ENCODE measurements at regions not wholly inside any gene's neighbourhood (a gene's known extent, or its start where the extent isn't known, plus 50 kb on each side); places are given as distances from the start of the nearest gene placed in this dataset.

- Histone ChIP-seq H3K36me3 (ENCODE audit: control insufficient read depth, insufficient read depth, low read length) (no peaks in the 10 kb centered on the region), H3K27ac (ENCODE audit: insufficient read depth, low read length) (no peak overlapping the region), H3K4me1 (ENCODE audit: control insufficient read depth, extremely low read depth, insufficient read depth, low read length) (no peaks in the 10 kb centered on the region), H3K27me3 (ENCODE audit: control insufficient read depth, insufficient read depth, low read length) (no peaks in the 10 kb centered on the region), H2AFZ (ENCODE audit: low read length) (no peak overlapping the region), H4K20me1 (ENCODE audit: control insufficient read depth, extremely low read depth, insufficient read depth, low read length) (no peaks in the 10 kb centered on the region), H3K4me2 (ENCODE audit: extremely low read depth, insufficient read depth, low read length) (no peak overlapping the region), H3K79me2 (ENCODE audit: control insufficient read depth, insufficient read depth, low read length) (no peaks in the 10 kb centered on the region), H3K4me3 (replicated peaks in 1 of 4; ENCODE audit: control extremely low read depth in 1 of 4, insufficient read depth in 1 of 4, low read depth in 3 of 4, low read length in 4 of 4) (no peak overlapping the region), H3K9ac (ENCODE audit: insufficient read depth, low read length) (no peak overlapping the region), H3K9me3 (ENCODE audit: control insufficient read depth, insufficient read depth, low read depth, low read length) (no peaks in the 10 kb centered on the region)
- no peak for TF ChIP-seq CTCF (conservative IDR thresholded peaks at IDR 0.05 in 1 of 2, IDR thresholded peaks at IDR 0.05 in 1 of 2; ENCODE audit: low read depth in 1 of 2, low read length in 2 of 2)
- TF ChIP-seq EZH2 (IDR thresholded peaks at IDR 0.05; ENCODE audit: low read length, missing control alignments): no peak
- DNase-seq (ENCODE audit: low read depth in 2 of 2): no peak
These were observed 125.9 kb downstream of the EMX2 start for GRCh38 chr10:117668327-117669008.

- no peak overlapping the region for H3K27ac ChIP-seq (ENCODE audit: insufficient read depth, low read length)
- H3K4me1 ChIP-seq (ENCODE audit: control insufficient read depth, extremely low read depth, insufficient read depth, low read length): no peaks in the 10 kb centered on the region
- H3K79me2 ChIP-seq (ENCODE audit: control insufficient read depth, insufficient read depth, low read length): no peaks in the 10 kb centered on the region
- no peak for DNase-seq (ENCODE audit: low read depth in 2 of 2)
- no peak for TF ChIP-seq CTCF (conservative IDR thresholded peaks at IDR 0.05 in 1 of 2, IDR thresholded peaks at IDR 0.05 in 1 of 2; ENCODE audit: low read depth in 1 of 2, low read length in 2 of 2)
- no peak for TF ChIP-seq EZH2 (IDR thresholded peaks at IDR 0.05; ENCODE audit: low read length, missing control alignments)
- H3K9ac ChIP-seq (ENCODE audit: insufficient read depth, low read length): no peak overlapping the region
- no peak overlapping the region for H2AFZ ChIP-seq (ENCODE audit: low read length)
- H4K20me1 ChIP-seq (ENCODE audit: control insufficient read depth, extremely low read depth, insufficient read depth, low read length): no peaks in the 10 kb centered on the region
- no peak overlapping the region for H3K4me2 ChIP-seq (ENCODE audit: extremely low read depth, insufficient read depth, low read length)
- H3K36me3 ChIP-seq (ENCODE audit: control insufficient read depth, insufficient read depth, low read length): no peaks in the 10 kb centered on the region
- H3K27me3 ChIP-seq (ENCODE audit: control insufficient read depth, insufficient read depth, low read length): no peaks in the 10 kb centered on the region
- H3K9me3 ChIP-seq (ENCODE audit: control insufficient read depth, insufficient read depth, low read depth, low read length): no peaks in the 10 kb centered on the region
- no peak overlapping the region for H3K4me3 ChIP-seq (replicated peaks in 1 of 4; ENCODE audit: control extremely low read depth in 1 of 4, insufficient read depth in 1 of 4, low read depth in 3 of 4, low read length in 4 of 4)
These were observed 126.6 kb downstream of the EMX2 start for GRCh38 chr10:117669122-117669521.

- no peak overlapping the region for H2AFZ ChIP-seq (ENCODE audit: low read length)
- H3K4me3 ChIP-seq (replicated peaks in 1 of 4; ENCODE audit: control extremely low read depth in 1 of 4, insufficient read depth in 1 of 4, low read depth in 3 of 4, low read length in 4 of 4): no peak overlapping the region
- TF ChIP-seq EZH2 (IDR thresholded peaks at IDR 0.05; ENCODE audit: low read length, missing control alignments) (no peak), CTCF (conservative IDR thresholded peaks at IDR 0.05 in 1 of 2, IDR thresholded peaks at IDR 0.05 in 1 of 2; ENCODE audit: low read depth in 1 of 2, low read length in 2 of 2) (no peak)
- H3K4me2 ChIP-seq (ENCODE audit: extremely low read depth, insufficient read depth, low read length): no peak overlapping the region
- H4K20me1 ChIP-seq (ENCODE audit: control insufficient read depth, extremely low read depth, insufficient read depth, low read length): no peaks in the 10 kb centered on the region
- H3K36me3 ChIP-seq (ENCODE audit: control insufficient read depth, insufficient read depth, low read length): no peaks in the 10 kb centered on the region
- no peak overlapping the region for H3K9ac ChIP-seq (ENCODE audit: insufficient read depth, low read length)
- no peaks in the 10 kb centered on the region for H3K27me3 ChIP-seq (ENCODE audit: control insufficient read depth, insufficient read depth, low read length)
- no peak overlapping the region for H3K27ac ChIP-seq (ENCODE audit: insufficient read depth, low read length)
- H3K9me3 ChIP-seq (ENCODE audit: control insufficient read depth, insufficient read depth, low read depth, low read length): no peaks in the 10 kb centered on the region
- H3K79me2 ChIP-seq (ENCODE audit: control insufficient read depth, insufficient read depth, low read length): no peaks in the 10 kb centered on the region
- DNase-seq (ENCODE audit: low read depth in 2 of 2): no peak
- H3K4me1 ChIP-seq (ENCODE audit: control insufficient read depth, extremely low read depth, insufficient read depth, low read length): no peaks in the 10 kb centered on the region
These were observed 127.8 kb downstream of the EMX2 start for GRCh38 chr10:117670116-117670904.
